ENCODE measurements at regions not wholly inside any gene's neighbourhood (a gene's known extent, or its start where the extent isn't known, plus 50 kb on each side); places are given as distances from the start of the nearest gene placed in this dataset.

GRCh38 chr5:38009749-38010358 lies 170.0 kb upstream of the GDNF start:
- Mint-ChIP-seq H3K9me3 (ENCODE audit: unreplicated experiment) (no peaks in the 10 kb centered on the region), H3K4me1 (ENCODE audit: unreplicated experiment) (no peaks in the 10 kb centered on the region), H3K27me3 (ENCODE audit: unreplicated experiment) (no peaks in the 10 kb centered on the region), H3K36me3 (ENCODE audit: low read depth, unreplicated experiment) (no peaks in the 10 kb centered on the region), H3K27ac (ENCODE audit: unreplicated experiment) (no peak overlapping the region), H3K4me3 (ENCODE audit: unreplicated experiment) (no peak overlapping the region)
- no peak for DNase-seq (ENCODE audit: low spot score)
- TF ChIP-seq CTCF (IDR thresholded peaks at IDR 0.05; ENCODE audit: unreplicated experiment), result no peak

- Mint-ChIP-seq H3K4me3 (ENCODE audit: unreplicated experiment) (no peak overlapping the region), H3K36me3 (ENCODE audit: low read depth, unreplicated experiment) (no peaks in the 10 kb centered on the region), H3K27me3 (ENCODE audit: unreplicated experiment) (no peaks in the 10 kb centered on the region), H3K9me3 (ENCODE audit: unreplicated experiment) (no peaks in the 10 kb centered on the region), H3K4me1 (ENCODE audit: unreplicated experiment) (no peaks in the 10 kb centered on the region), H3K27ac (ENCODE audit: unreplicated experiment) (no peak overlapping the region)
- TF ChIP-seq CTCF (IDR thresholded peaks at IDR 0.05; ENCODE audit: unreplicated experiment), result no peak
- DNase-seq (ENCODE audit: low spot score), result no peak
Measured at GRCh38 chr5:38008198-38008597, 168.4 kb upstream of the GDNF start.

- H3K9me3 Mint-ChIP-seq (ENCODE audit: unreplicated experiment), result no peaks in the 10 kb centered on the region
- H3K36me3 Mint-ChIP-seq (ENCODE audit: low read depth, unreplicated experiment), result no peaks in the 10 kb centered on the region
- TF ChIP-seq CTCF (IDR thresholded peaks at IDR 0.05; ENCODE audit: unreplicated experiment), result no peak
- peaks cover 2% of the 10 kb centered on the region for H3K27me3 Mint-ChIP-seq (ENCODE audit: unreplicated experiment)
- no peaks in the 10 kb centered on the region for H3K4me1 Mint-ChIP-seq (ENCODE audit: unreplicated experiment)
- no peak overlapping the region for H3K27ac Mint-ChIP-seq (ENCODE audit: unreplicated experiment)
- DNase-seq (ENCODE audit: low spot score), result no peak
- H3K4me3 Mint-ChIP-seq (ENCODE audit: unreplicated experiment), result no peak overlapping the region
Measured at GRCh38 chr5:37999593-37999992, 159.8 kb upstream of the GDNF start.

- no peak for DNase-seq (ENCODE audit: low spot score)
- Mint-ChIP-seq H3K4me3 (ENCODE audit: unreplicated experiment) (no peak overlapping the region), H3K4me1 (ENCODE audit: unreplicated experiment) (no peaks in the 10 kb centered on the region), H3K27me3 (ENCODE audit: unreplicated experiment) (peaks cover 2% of the 10 kb centered on the region), H3K27ac (ENCODE audit: unreplicated experiment) (no peak overlapping the region), H3K9me3 (ENCODE audit: unreplicated experiment) (no peaks in the 10 kb centered on the region), H3K36me3 (ENCODE audit: low read depth, unreplicated experiment) (no peaks in the 10 kb centered on the region)
- no peak for TF ChIP-seq CTCF (IDR thresholded peaks at IDR 0.05; ENCODE audit: unreplicated experiment)
Measured at GRCh38 chr5:37996918-37997317, 157.1 kb upstream of the GDNF start.

GRCh38 chr5:37994729-37995128 lies 154.9 kb upstream of the GDNF start:
- Mint-ChIP-seq H3K9me3 (ENCODE audit: unreplicated experiment) (no peaks in the 10 kb centered on the region), H3K4me1 (ENCODE audit: unreplicated experiment) (no peaks in the 10 kb centered on the region)
- TF ChIP-seq CTCF (IDR thresholded peaks at IDR 0.05; ENCODE audit: unreplicated experiment), result no peak

More at GRCh38 chr5:37994729-37995128, 154.9 kb upstream of the GDNF start:
- Mint-ChIP-seq H3K27ac (ENCODE audit: unreplicated experiment) (no peak overlapping the region), H3K36me3 (ENCODE audit: low read depth, unreplicated experiment) (no peaks in the 10 kb centered on the region), H3K27me3 (ENCODE audit: unreplicated experiment) (peaks cover 2% of the 10 kb centered on the region), H3K4me3 (ENCODE audit: unreplicated experiment) (no peak overlapping the region)
- no peak for DNase-seq (ENCODE audit: low spot score)
